OCI-LY1 (cell line): ENCODE measurements at regions not wholly inside any gene's neighbourhood (a gene's known extent, or its start where the extent isn't known, plus 50 kb on each side); places are given as distances from the start of the nearest gene placed in this dataset.
A peak's percentile ranks its signal among the peaks of the same experiment; 100 is the strongest.

Experiments
- H2AFZ ChIP-seq: fragments of 200-600 bp; sonication (generic), shearing (Covaris generic); 2 replicates; pipeline ENCODE4 v1.6.0; 2014; ENCODE audit warnings: antibody characterized with exemption, mild to moderate bottlenecking, low read length
- H3F3A ChIP-seq: fragments of 200-600 bp; sonication (generic), shearing (Covaris generic); 2 replicates; pipeline ENCODE4 v1.6.0; 2014; ENCODE audit warnings: mild to moderate bottlenecking, antibody characterized with exemption, low read length, moderate library complexity; ENCODE audit not compliant: insufficient read depth
- H3K27ac ChIP-seq: fragments of 200-600 bp; sonication (generic); 2 replicates; pipeline ENCODE4 v1.5.1; 2014; ENCODE audit warnings: low read length, mixed run types, mild to moderate bottlenecking, low read depth; ENCODE audit not compliant: poor library complexity, severe bottlenecking
- H3K27me3 ChIP-seq: fragments of 200-600 bp; sonication (generic); 2 replicates; pipeline ENCODE4 v1.6.0; 2014; ENCODE audit warnings: antibody characterized with exemption, mild to moderate bottlenecking, low read length, moderate library complexity; ENCODE audit not compliant: insufficient read depth
- H3K36me3 ChIP-seq: fragments of 200-600 bp; sonication (generic); 2 replicates; pipeline ENCODE4 v1.6.1; 2014; ENCODE audit warnings: mild to moderate bottlenecking, antibody characterized with exemption, low read length, moderate library complexity, mixed read lengths; ENCODE audit not compliant: insufficient read depth
- H3K4me1 ChIP-seq: fragments of 200-600 bp; sonication (generic); 2 replicates; pipeline ENCODE4 v1.5.1; 2014; ENCODE audit warnings: mild to moderate bottlenecking, low read length, moderate library complexity; ENCODE audit not compliant: insufficient read depth, severe bottlenecking
- H3K4me2 ChIP-seq: fragments of 200-600 bp; sonication (generic), shearing (Covaris generic); 2 replicates; pipeline ENCODE4 v1.6.1; 2014; ENCODE audit warnings: low read length
- H3K4me3 ChIP-seq: fragments of 200-600 bp; sonication (generic); 2 replicates; pipeline ENCODE4 v1.5.1; 2014; ENCODE audit warnings: low read length, low read depth, mild to moderate bottlenecking, mixed read lengths; ENCODE audit not compliant: poor library complexity, severe bottlenecking
- H3K79me2 ChIP-seq: fragments of 200-600 bp; shearing (Covaris generic); 2 replicates; pipeline ENCODE4 v1.6.1; 2016; ENCODE audit warnings: mixed run types, low read length, mixed read lengths; ENCODE audit not compliant: insufficient read depth
- H3K9ac ChIP-seq: fragments of 200-600 bp; sonication (generic), shearing (Covaris generic); 2 replicates; pipeline ENCODE4 v1.6.1; 2014; ENCODE audit warnings: mild to moderate bottlenecking, low read length, mixed read lengths
- H3K9me2 ChIP-seq: fragments of 200-600 bp; sonication (generic), shearing (Covaris generic); 2 replicates; pipeline ENCODE4 v1.6.1; 2014; ENCODE audit warnings: low read depth, mild to moderate bottlenecking, low read length, mixed read lengths
- H3K9me3 ChIP-seq: fragments of 200-600 bp; shearing (Covaris generic); 2 replicates; pipeline ENCODE4 v1.6.1; 2014; ENCODE audit warnings: low read length, mixed read lengths
- H4K20me1 ChIP-seq: fragments of 200-600 bp; sonication (generic), shearing (Covaris generic); 2 replicates; pipeline ENCODE4 v1.6.0; 2016; ENCODE audit warnings: mild to moderate bottlenecking, low read length; ENCODE audit not compliant: insufficient read depth
- CTCF ChIP-seq: fragments of 200-600 bp; sonication (generic), shearing (Covaris generic); IDR thresholded peaks from 2 replicates; pipeline ENCODE4 v1.5.1; 2017; ENCODE audit warnings: mild to moderate bottlenecking, antibody characterized with exemption, low read length, moderate library complexity, mixed read lengths
- EZH2 ChIP-seq: fragments of 200-600 bp; sonication (generic), shearing (Covaris generic); IDR thresholded peaks from 2 replicates; pipeline ENCODE4 v1.8.0; 2017; ENCODE audit warnings: borderline replicate concordance, mixed run types, mild to moderate bottlenecking, antibody characterized with exemption, low read length, moderate library complexity, mixed read lengths

- no peaks in the 10 kb centered on the region for H3K9me3 ChIP-seq
- H3K27me3 ChIP-seq = no peaks in the 10 kb centered on the region
- no peaks in the 10 kb centered on the region for H3K36me3 ChIP-seq
- TF ChIP-seq EZH2 (no peak), CTCF (peak; percentile 47; the same call in 1 of the 2 replicates)
- no peaks in the 10 kb centered on the region for H3F3A ChIP-seq
- H3K79me2 ChIP-seq = no peaks in the 10 kb centered on the region
- no peak overlapping the region for H3K9ac ChIP-seq
- no peak overlapping the region for H3K4me3 ChIP-seq
- no peaks in the 10 kb centered on the region for H3K9me2 ChIP-seq
- no peak overlapping the region for H2AFZ ChIP-seq
- H3K27ac ChIP-seq = no peak overlapping the region
- H3K4me2 ChIP-seq = no peak overlapping the region
- H4K20me1 ChIP-seq = no peaks in the 10 kb centered on the region
- no peaks in the 10 kb centered on the region for H3K4me1 ChIP-seq
These were observed 175.8 kb upstream of the CHD1 start for GRCh38 chr5:99104538-99105132.

DNA sequence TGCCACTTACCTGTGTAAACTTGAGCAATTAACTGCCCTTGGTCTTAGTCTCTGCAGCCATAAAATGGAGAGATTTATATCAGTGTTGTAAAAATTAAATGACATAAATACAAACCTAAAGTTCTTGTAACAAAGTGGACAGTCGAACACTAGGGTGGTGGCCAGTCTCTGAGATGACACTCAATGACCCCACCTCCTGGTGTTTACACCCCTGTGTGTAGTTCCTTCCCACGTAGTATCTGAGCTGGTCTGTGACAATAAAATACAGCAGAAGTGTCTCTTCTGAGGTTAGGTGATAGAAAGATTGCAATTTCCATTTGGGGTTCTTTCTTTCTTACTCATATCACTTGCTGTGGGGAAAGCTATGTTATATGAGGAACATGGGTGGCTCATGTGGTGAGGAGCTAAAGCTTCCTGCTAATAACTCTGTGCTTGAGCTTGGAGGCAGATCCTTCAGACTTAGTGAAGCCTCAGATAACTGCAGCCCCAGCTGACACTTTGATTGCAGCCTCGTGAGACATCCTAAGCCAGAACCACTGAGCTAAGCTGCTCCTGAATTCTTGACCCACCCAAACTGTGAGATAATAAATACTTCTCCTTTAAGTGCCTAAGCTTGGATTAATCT, 173.4 kb upstream of the CHD1 start:
- H3K9ac ChIP-seq = no peak overlapping the region
- no peaks in the 10 kb centered on the region for H3K79me2 ChIP-seq
- H2AFZ ChIP-seq = no peak overlapping the region
- H3K27ac ChIP-seq = no peak overlapping the region
- no peaks in the 10 kb centered on the region for H3K9me3 ChIP-seq
- no peak overlapping the region for H3K4me2 ChIP-seq
- H3K9me2 ChIP-seq = no peaks in the 10 kb centered on the region
- no peaks in the 10 kb centered on the region for H3K27me3 ChIP-seq
- H3F3A ChIP-seq = no peaks in the 10 kb centered on the region
- H3K4me3 ChIP-seq = no peak overlapping the region
- no peaks in the 10 kb centered on the region for H3K4me1 ChIP-seq
- H4K20me1 ChIP-seq = no peaks in the 10 kb centered on the region
- H3K36me3 ChIP-seq = no peaks in the 10 kb centered on the region
- TF ChIP-seq EZH2 (no peak), CTCF (no peak)

- no peaks in the 10 kb centered on the region for H3K36me3 ChIP-seq
- no peak overlapping the region for H3K27ac ChIP-seq
- H3K9me3 ChIP-seq = no peaks in the 10 kb centered on the region
- no peaks in the 10 kb centered on the region for H3K79me2 ChIP-seq
- TF ChIP-seq EZH2 = no peak
- TF ChIP-seq CTCF = no peak
- H3K4me1 ChIP-seq = no peaks in the 10 kb centered on the region
- H3K4me2 ChIP-seq = no peak overlapping the region
- H4K20me1 ChIP-seq = no peaks in the 10 kb centered on the region
- no peaks in the 10 kb centered on the region for H3K27me3 ChIP-seq
- H3F3A ChIP-seq = no peaks in the 10 kb centered on the region
- H3K4me3 ChIP-seq = no peak overlapping the region
- no peak overlapping the region for H2AFZ ChIP-seq
- H3K9ac ChIP-seq = no peak overlapping the region
- no peaks in the 10 kb centered on the region for H3K9me2 ChIP-seq
These were observed 170.9 kb upstream of the CHD1 start for GRCh38 chr5:99099691-99100090.
